SK-N-SH (cell line): ENCODE measurements at regions not wholly inside any gene's neighbourhood (a gene's known extent, or its start where the extent isn't known, plus 50 kb on each side); places are given as distances from the start of the nearest gene placed in this dataset.

Experiments used
- FOSL2 ChIP-seq: IDR thresholded peaks from 2 replicates; pipeline ENCODE4 v1.4.0; 2012; ENCODE audit warnings: low read depth, mild to moderate bottlenecking, moderate library complexity, borderline replicate concordance
- RFX5 ChIP-seq: IDR thresholded peaks from 2 replicates; pipeline ENCODE4 v1.6.1; 2012; ENCODE audit warnings: mild to moderate bottlenecking, improper control_type of control experiment, low read length
- TF ChIP-seq, protein P1 (sequence below): fragments of 200-600 bp; sonication (generic); IDR thresholded peaks from 2 replicates; pipeline ENCODE4 v1.6.1; 2017; ENCODE audit warnings: antibody characterized with exemption, mild to moderate bottlenecking, moderate library complexity

DNA sequence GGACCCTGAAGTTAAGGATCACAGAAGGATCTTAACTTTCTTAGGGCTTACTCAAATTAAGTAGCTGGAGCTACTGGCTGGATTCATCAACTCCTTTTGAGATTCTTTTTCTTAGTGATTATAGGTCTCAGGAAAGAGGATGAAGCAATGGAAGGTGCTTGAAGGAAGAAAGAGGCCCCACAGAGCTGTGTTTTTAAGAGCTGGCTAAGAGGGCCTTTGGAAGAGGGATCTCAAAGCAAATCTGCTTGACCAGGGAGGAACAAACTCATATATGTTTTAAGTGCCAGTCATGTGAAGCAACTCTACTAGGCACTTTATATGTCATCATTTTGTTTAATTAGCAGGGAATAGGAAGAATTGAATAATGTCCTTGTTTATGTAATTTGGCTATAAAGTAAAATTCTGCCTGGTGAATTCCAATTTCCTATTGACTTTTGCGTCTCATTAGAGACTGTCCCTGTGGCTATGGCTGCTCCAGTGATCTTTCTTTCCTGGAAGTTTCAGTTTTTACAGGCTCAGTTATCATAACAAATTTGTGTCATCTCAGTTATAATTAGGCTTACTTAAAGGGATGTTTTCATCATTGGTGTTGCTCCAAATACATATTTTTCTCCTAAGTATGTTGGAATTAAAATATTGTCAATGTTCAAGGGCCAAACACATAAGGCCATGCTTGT is 222.8 kb upstream of the CITED2 start:
- TF ChIP-seq RFX5 (no peak), FOSL2 (no peak)
- TF ChIP-seq, protein P1, sequence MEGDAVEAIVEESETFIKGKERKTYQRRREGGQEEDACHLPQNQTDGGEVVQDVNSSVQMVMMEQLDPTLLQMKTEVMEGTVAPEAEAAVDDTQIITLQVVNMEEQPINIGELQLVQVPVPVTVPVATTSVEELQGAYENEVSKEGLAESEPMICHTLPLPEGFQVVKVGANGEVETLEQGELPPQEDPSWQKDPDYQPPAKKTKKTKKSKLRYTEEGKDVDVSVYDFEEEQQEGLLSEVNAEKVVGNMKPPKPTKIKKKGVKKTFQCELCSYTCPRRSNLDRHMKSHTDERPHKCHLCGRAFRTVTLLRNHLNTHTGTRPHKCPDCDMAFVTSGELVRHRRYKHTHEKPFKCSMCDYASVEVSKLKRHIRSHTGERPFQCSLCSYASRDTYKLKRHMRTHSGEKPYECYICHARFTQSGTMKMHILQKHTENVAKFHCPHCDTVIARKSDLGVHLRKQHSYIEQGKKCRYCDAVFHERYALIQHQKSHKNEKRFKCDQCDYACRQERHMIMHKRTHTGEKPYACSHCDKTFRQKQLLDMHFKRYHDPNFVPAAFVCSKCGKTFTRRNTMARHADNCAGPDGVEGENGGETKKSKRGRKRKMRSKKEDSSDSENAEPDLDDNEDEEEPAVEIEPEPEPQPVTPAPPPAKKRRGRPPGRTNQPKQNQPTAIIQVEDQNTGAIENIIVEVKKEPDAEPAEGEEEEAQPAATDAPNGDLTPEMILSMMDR: no peak
